Breast epithelium (tissue), 3 donors: ENCODE measurements at regions not wholly inside any gene's neighbourhood (a gene's known extent, or its start where the extent isn't known, plus 50 kb on each side); places are given as distances from the start of the nearest gene placed in this dataset.

Experiments
- POLR2AphosphoS5 ChIP-seq, 3 donors: sonication (generic); formaldehyde crosslinking; IDR thresholded peaks; one replicate each; pipeline ENCODE4 v1.6.1; 2017; ENCODE audit warnings: antibody characterized with exemption in 3 of 3
- TF ChIP-seq, protein P1 (sequence below), 3 donors: fragments of 450-650 bp; IDR thresholded peaks; one replicate each; pipeline ENCODE4 v1.5.1; 2016 to 2017; ENCODE audit warnings: antibody characterized with exemption in 3 of 3, mild to moderate bottlenecking in 3 of 3, moderate library complexity in 3 of 3

DNA sequence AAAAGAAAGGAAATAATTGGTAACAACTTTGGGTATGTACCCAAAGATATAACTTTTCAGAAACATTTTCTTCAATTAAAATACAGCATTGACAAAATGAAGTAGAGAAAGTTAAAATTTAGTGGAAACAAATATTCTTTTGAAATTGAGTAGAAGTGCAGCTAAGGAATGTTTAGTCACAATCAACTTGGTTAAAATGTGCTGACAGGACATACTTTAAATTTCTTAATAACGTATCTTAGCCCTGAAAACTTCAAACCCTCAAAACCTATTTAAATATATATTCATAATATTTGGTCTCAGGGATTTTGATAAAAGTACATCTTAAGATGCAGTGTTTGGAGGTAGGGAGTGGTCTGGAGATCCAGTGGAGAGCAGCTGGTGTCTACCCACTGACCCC, 240.8 kb downstream of the DKK2 start:
- TF ChIP-seq, protein P1, sequence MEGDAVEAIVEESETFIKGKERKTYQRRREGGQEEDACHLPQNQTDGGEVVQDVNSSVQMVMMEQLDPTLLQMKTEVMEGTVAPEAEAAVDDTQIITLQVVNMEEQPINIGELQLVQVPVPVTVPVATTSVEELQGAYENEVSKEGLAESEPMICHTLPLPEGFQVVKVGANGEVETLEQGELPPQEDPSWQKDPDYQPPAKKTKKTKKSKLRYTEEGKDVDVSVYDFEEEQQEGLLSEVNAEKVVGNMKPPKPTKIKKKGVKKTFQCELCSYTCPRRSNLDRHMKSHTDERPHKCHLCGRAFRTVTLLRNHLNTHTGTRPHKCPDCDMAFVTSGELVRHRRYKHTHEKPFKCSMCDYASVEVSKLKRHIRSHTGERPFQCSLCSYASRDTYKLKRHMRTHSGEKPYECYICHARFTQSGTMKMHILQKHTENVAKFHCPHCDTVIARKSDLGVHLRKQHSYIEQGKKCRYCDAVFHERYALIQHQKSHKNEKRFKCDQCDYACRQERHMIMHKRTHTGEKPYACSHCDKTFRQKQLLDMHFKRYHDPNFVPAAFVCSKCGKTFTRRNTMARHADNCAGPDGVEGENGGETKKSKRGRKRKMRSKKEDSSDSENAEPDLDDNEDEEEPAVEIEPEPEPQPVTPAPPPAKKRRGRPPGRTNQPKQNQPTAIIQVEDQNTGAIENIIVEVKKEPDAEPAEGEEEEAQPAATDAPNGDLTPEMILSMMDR (IDR thresholded peaks at IDR 0.05): no peak
- no peak for TF ChIP-seq POLR2AphosphoS5 (IDR thresholded peaks at IDR 0.05)
